Glutamatergic neuron (in vitro differentiated cells): ENCODE measurements at regions not wholly inside any gene's neighbourhood (a gene's known extent, or its start where the extent isn't known, plus 50 kb on each side); places are given as distances from the start of the nearest gene placed in this dataset.

Experiments
- DNase-seq: peaks from one replicate; pipeline ENCODE4 v3.0.0; 2022
- H3K27ac Mint-ChIP-seq: one replicate; pipeline ENCODE4 v1.8.0; 2020; ENCODE audit warnings: mild to moderate bottlenecking, mixed read lengths, inconsistent platforms; ENCODE audit not compliant: unreplicated experiment
- H3K27me3 Mint-ChIP-seq: one replicate; pipeline ENCODE4 v1.8.0; 2020; ENCODE audit warnings: mild to moderate bottlenecking, moderate library complexity, mixed read lengths, inconsistent platforms; ENCODE audit not compliant: unreplicated experiment
- H3K36me3 Mint-ChIP-seq: one replicate; pipeline ENCODE4 v1.8.0; 2020; ENCODE audit warnings: mild to moderate bottlenecking, mixed read lengths, inconsistent platforms; ENCODE audit not compliant: unreplicated experiment
- H3K4me1 Mint-ChIP-seq: one replicate; pipeline ENCODE4 v1.8.0; 2020; ENCODE audit warnings: mild to moderate bottlenecking, low read depth, mixed read lengths, inconsistent platforms; ENCODE audit not compliant: unreplicated experiment
- H3K4me3 Mint-ChIP-seq: one replicate; pipeline ENCODE4 v1.8.0; 2020; ENCODE audit warnings: mild to moderate bottlenecking, mixed read lengths, inconsistent platforms; ENCODE audit not compliant: unreplicated experiment
- H3K9me3 Mint-ChIP-seq: one replicate; pipeline ENCODE4 v1.8.0; 2020; ENCODE audit warnings: mild to moderate bottlenecking, moderate library complexity, mixed read lengths, inconsistent platforms; ENCODE audit not compliant: unreplicated experiment
- CTCF ChIP-seq: fragments of 200-600 bp; sonication (generic); IDR thresholded peaks from one replicate; pipeline ENCODE4 v1.5.0; 2021; ENCODE audit not compliant: partially characterized antibody, unreplicated experiment

GRCh38 chr16:64416216-64417005, 705.5 kb downstream of the CDH11 start:
- no peak for DNase-seq
- Mint-ChIP-seq H3K27ac (no peak overlapping the region), H3K9me3 (peaks cover under 1% of the 10 kb centered on the region), H3K36me3 (peaks cover 1% of the 10 kb centered on the region), H3K4me3 (no peak overlapping the region), H3K4me1 (peaks cover 14% of the 10 kb centered on the region), H3K27me3 (no peaks in the 10 kb centered on the region)
- no peak for TF ChIP-seq CTCF

- no peak overlapping the region for H3K27ac Mint-ChIP-seq
These were observed 709.1 kb downstream of the CDH11 start for GRCh38 chr16:64412578-64413280.

GRCh38 chr16:64410306-64410705, 711.6 kb downstream of the CDH11 start:
- no peak overlapping the region for H3K27ac Mint-ChIP-seq
- no peak for DNase-seq
- TF ChIP-seq CTCF = no peak
- peaks cover 23% of the 10 kb centered on the region for H3K4me1 Mint-ChIP-seq
- no peaks in the 10 kb centered on the region for H3K36me3 Mint-ChIP-seq
- no peaks in the 10 kb centered on the region for H3K27me3 Mint-ChIP-seq
- H3K4me3 Mint-ChIP-seq = no peak overlapping the region
- no peaks in the 10 kb centered on the region for H3K9me3 Mint-ChIP-seq

More at GRCh38 chr16:64412578-64413280, 709.1 kb downstream of the CDH11 start:
- Mint-ChIP-seq H3K36me3 (no peaks in the 10 kb centered on the region), H3K9me3 (no peaks in the 10 kb centered on the region), H3K27me3 (no peaks in the 10 kb centered on the region), H3K4me1 (peaks cover 20% of the 10 kb centered on the region), H3K4me3 (no peak overlapping the region)
- no peak for DNase-seq
- TF ChIP-seq CTCF = no peak

GRCh38 chr16:64409783-64410210, 712.1 kb downstream of the CDH11 start:
- Mint-ChIP-seq H3K27me3 (no peaks in the 10 kb centered on the region), H3K36me3 (no peaks in the 10 kb centered on the region), H3K4me1 (peaks cover 23% of the 10 kb centered on the region), H3K9me3 (no peaks in the 10 kb centered on the region), H3K4me3 (no peak overlapping the region), H3K27ac (no peak overlapping the region)
- no peak for DNase-seq
- no peak for TF ChIP-seq CTCF

GRCh38 chr16:64408699-64409098, 713.2 kb downstream of the CDH11 start:
- Mint-ChIP-seq H3K27me3 (no peaks in the 10 kb centered on the region), H3K9me3 (no peaks in the 10 kb centered on the region), H3K4me3 (no peak overlapping the region), H3K27ac (no peak overlapping the region), H3K36me3 (no peaks in the 10 kb centered on the region), H3K4me1 (peaks cover 23% of the 10 kb centered on the region)
- no peak for TF ChIP-seq CTCF
- no peak for DNase-seq
